SHP77 treated with DMSO at 0.1 percent for 48 hours (cell line): ENCODE measurements at regions not wholly inside any gene's neighbourhood (a gene's known extent, or its start where the extent isn't known, plus 50 kb on each side); places are given as distances from the start of the nearest gene placed in this dataset.

Source experiments
- DNase-seq: peaks from one replicate; lab custom pipeline; 2025; lab: John Stamatoyannopoulos, UW

GRCh38 chr15:29425864-29426263 lies 156.2 kb upstream of the NSMCE3 start:
- no peak for DNase-seq

- no peak for DNase-seq
Observed at GRCh38 chr15:29424118-29424517, 154.5 kb upstream of the NSMCE3 start.

- no peak for DNase-seq
Observed at GRCh38 chr15:29422606-29423005, 153.0 kb upstream of the NSMCE3 start.

GRCh38 chr15:29420188-29420587 lies 150.6 kb upstream of the NSMCE3 start:
- no peak for DNase-seq

- DNase-seq, result no peak
Observed at GRCh38 chr15:29418931-29419330, 149.3 kb upstream of the NSMCE3 start.

- DNase-seq, result no peak
Observed at GRCh38 chr15:29418178-29418577, 148.6 kb upstream of the NSMCE3 start.

GRCh38 chr15:29411299-29411698 lies 141.7 kb upstream of the NSMCE3 start:
- DNase-seq, result no peak

- DNase-seq, result no peak
Observed at GRCh38 chr15:29410338-29410737, 140.7 kb upstream of the NSMCE3 start.

- no peak for DNase-seq
Observed at GRCh38 chr15:29409890-29410289, 140.3 kb upstream of the NSMCE3 start.

GRCh38 chr15:29405564-29405963 lies 135.9 kb upstream of the NSMCE3 start:
- DNase-seq, result no peak

- no peak for DNase-seq
Observed at GRCh38 chr15:29403772-29404171, 134.2 kb upstream of the NSMCE3 start.

GRCh38 chr15:29401644-29402043 lies 132.0 kb upstream of the NSMCE3 start:
- no peak for DNase-seq

- DNase-seq, result no peak
Observed at GRCh38 chr15:29400701-29401100, 131.1 kb upstream of the NSMCE3 start.

GRCh38 chr15:29398907-29399306 lies 129.3 kb upstream of the NSMCE3 start:
- no peak for DNase-seq

GRCh38 chr15:29396176-29396811 lies 126.7 kb upstream of the NSMCE3 start:
- DNase-seq, result no peak

- DNase-seq, result no peak
Observed at GRCh38 chr15:29393443-29393842, 123.8 kb upstream of the NSMCE3 start.

GRCh38 chr15:29392358-29392757 lies 122.7 kb upstream of the NSMCE3 start:
- no peak for DNase-seq

- DNase-seq, result no peak
Observed at GRCh38 chr15:29390051-29390450, 120.4 kb upstream of the NSMCE3 start.

GRCh38 chr15:29386523-29386922 lies 116.9 kb upstream of the NSMCE3 start:
- DNase-seq, result no peak

GRCh38 chr15:29383367-29383766 lies 113.7 kb upstream of the NSMCE3 start:
- no peak for DNase-seq

- DNase-seq, result no peak
Observed at GRCh38 chr15:29382862-29383261, 113.2 kb upstream of the NSMCE3 start.

GRCh38 chr15:29380466-29380865 lies 110.8 kb upstream of the NSMCE3 start:
- DNase-seq, result no peak

- no peak for DNase-seq
Observed at GRCh38 chr15:29379647-29380046, 110.0 kb upstream of the NSMCE3 start.

GRCh38 chr15:29377161-29377560 lies 107.5 kb upstream of the NSMCE3 start:
- no peak for DNase-seq

- no peak for DNase-seq
Observed at GRCh38 chr15:29376590-29376989, 107.0 kb upstream of the NSMCE3 start.
